CD8-positive, alpha-beta memory T cell (primary cell): ENCODE measurements at regions not wholly inside any gene's neighbourhood (a gene's known extent, or its start where the extent isn't known, plus 50 kb on each side); places are given as distances from the start of the nearest gene placed in this dataset.

Source experiments
- CTCF ChIA-PET: fragments of 350-600 bp; sonication (Branson Sonifier 250); formaldehyde crosslinking; loops from one replicate; lab custom pipeline; 2021; ENCODE audit warnings: antibody characterized with exemption; lab: Charles Lee
- POLR2A ChIA-PET: fragments of 350-600 bp; sonication (Branson Sonifier 250); formaldehyde crosslinking; loops from one replicate; lab custom pipeline; 2021; ENCODE audit warnings: antibody characterized with exemption; lab: Charles Lee
- DNase-seq, 5 donors: peaks; one replicate each; pipeline versions ENCODE4 v3.0.0 to v3.0.0-alpha.2; 2020 to 2022; ENCODE audit warnings: mixed read lengths in 1 of 5
- H3K27ac ChIP-seq: one replicate; pipeline ENCODE4 v1.7.0; 2013; ENCODE audit warnings: low read depth, mild to moderate bottlenecking, low read length, moderate library complexity
- H3K27me3 ChIP-seq: 2 replicates; pipeline ENCODE4 v1.7.0; 2013; ENCODE audit warnings: low read length, mild to moderate bottlenecking; ENCODE audit not compliant: insufficient read depth, poor library complexity, severe bottlenecking
- H3K36me3 ChIP-seq: 2 replicates; pipeline ENCODE4 v1.7.0; 2013; ENCODE audit warnings: mild to moderate bottlenecking, low read length, moderate library complexity; ENCODE audit not compliant: insufficient read depth
- H3K4me1 ChIP-seq: 2 replicates; pipeline ENCODE4 v1.7.0; 2013; ENCODE audit warnings: mild to moderate bottlenecking, low read length, moderate library complexity; ENCODE audit not compliant: insufficient read depth
- H3K4me3 ChIP-seq: 2 replicates; pipeline ENCODE4 v1.7.0; 2013; ENCODE audit warnings: mild to moderate bottlenecking, low read length
- H3K9me3 ChIP-seq: 2 replicates; pipeline ENCODE4 v1.7.0; 2013; ENCODE audit warnings: mild to moderate bottlenecking, low read length
- H3K27ac Mint-ChIP-seq, 8 donors: one replicate each; pipeline ENCODE4 v1.8.0; 2020 to 2021; ENCODE audit warnings: mixed read lengths in 8 of 8, mild to moderate bottlenecking in 6 of 8, inconsistent platforms in 3 of 8, moderate library complexity in 3 of 8
- H3K27me3 Mint-ChIP-seq, 2 donors: one replicate each; pipeline ENCODE4 v1.8.0; 2020 to 2021; ENCODE audit warnings: mixed read lengths in 2 of 2, mild to moderate bottlenecking in 1 of 2, moderate library complexity in 1 of 2
- H3K36me3 Mint-ChIP-seq, 3 donors: one replicate each; pipeline ENCODE4 v1.8.0; 2020 to 2021; ENCODE audit warnings: mixed read lengths in 3 of 3, inconsistent platforms in 1 of 3, mild to moderate bottlenecking in 1 of 3
- H3K4me1 Mint-ChIP-seq, 3 donors: one replicate each; pipeline ENCODE4 v1.8.0; 2020 to 2021; ENCODE audit warnings: mixed read lengths in 3 of 3, inconsistent platforms in 1 of 3, mild to moderate bottlenecking in 1 of 3
- H3K4me3 Mint-ChIP-seq, 7 donors: one replicate each; pipeline ENCODE4 v1.8.0; 2020 to 2021; ENCODE audit warnings: mixed read lengths in 7 of 7, mild to moderate bottlenecking in 6 of 7, moderate library complexity in 4 of 7, inconsistent platforms in 2 of 7
- H3K9me3 Mint-ChIP-seq, 5 donors: one replicate each; pipeline ENCODE4 v1.8.0; 2020 to 2022; ENCODE audit warnings: mixed read lengths in 5 of 5, mild to moderate bottlenecking in 3 of 5, moderate library complexity in 2 of 5, inconsistent platforms in 1 of 5

GRCh38 chr4:183589461-183590099 lies 69.4 kb downstream of the RWDD4 start:
- no peaks in the 10 kb centered on the region for H3K9me3 ChIP-seq
- no peak overlapping the region for H3K27ac ChIP-seq
- no peak for DNase-seq
- no peaks in the 10 kb centered on the region for H3K36me3 ChIP-seq
- no peaks in the 10 kb centered on the region for H3K4me1 ChIP-seq
- ChIA-PET CTCF (no interaction called here), POLR2A (no interaction called here)
- Mint-ChIP-seq H3K36me3 (no peaks in the 10 kb centered on the region), H3K4me1 (no peaks in the 10 kb centered on the region), H3K4me3 (no peak overlapping the region), H3K27ac (no peak overlapping the region), H3K9me3 (no peaks in the 10 kb centered on the region), H3K27me3 (peaks cover 4 to 15% of the 10 kb centered on the region in 2 donors)
- no peaks in the 10 kb centered on the region for H3K27me3 ChIP-seq
- H3K4me3 ChIP-seq: no peak overlapping the region
